Nucleus accumbens (tissue), 56 donors: ENCODE measurements at regions not wholly inside any gene's neighbourhood (a gene's known extent, or its start where the extent isn't known, plus 50 kb on each side); places are given as distances from the start of the nearest gene placed in this dataset.

ENCODE experiments used
- DNase-seq, 56 donors: peaks; one replicate each; lab custom pipeline; 2025; lab: John Stamatoyannopoulos, UW

DNA sequence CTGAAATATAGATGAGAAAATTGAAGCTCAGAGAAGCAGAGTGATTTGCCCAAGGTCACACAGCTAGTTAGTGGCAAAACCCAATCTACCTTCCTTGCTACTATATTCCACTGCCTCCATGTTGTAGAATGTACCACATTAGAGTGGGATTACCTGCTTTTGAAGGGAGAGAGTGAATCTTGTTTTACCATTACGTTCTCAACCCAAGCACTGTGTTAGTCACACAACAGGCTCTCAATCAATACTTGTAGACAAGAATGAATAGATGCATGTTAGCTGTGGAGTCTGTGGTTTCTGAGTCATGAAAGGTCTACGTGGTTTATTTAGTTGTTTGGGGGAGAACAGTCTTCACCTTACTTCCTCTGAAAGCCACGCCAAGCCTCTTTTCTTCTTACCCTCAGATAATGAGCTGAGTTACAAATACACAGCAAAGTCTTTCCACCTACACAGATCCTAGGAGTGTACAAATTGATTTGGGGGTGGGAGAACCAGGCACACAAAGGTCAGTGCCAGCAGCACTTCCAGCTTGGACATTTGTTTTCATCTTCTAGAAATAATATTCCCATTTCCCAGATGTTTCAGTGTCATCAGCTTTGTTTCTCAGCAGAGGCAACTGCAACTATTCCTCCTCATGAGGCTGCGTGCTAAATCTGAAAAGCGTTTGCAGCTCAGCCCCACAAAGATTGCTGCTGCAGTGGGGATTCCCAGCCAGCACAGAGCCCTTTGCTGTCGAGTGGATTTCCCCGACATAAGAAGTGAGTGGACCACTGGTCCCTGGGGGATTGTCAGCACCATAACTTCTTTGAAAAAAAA is 71.5 kb upstream of the ADO start:
- no peak for DNase-seq

DNA sequence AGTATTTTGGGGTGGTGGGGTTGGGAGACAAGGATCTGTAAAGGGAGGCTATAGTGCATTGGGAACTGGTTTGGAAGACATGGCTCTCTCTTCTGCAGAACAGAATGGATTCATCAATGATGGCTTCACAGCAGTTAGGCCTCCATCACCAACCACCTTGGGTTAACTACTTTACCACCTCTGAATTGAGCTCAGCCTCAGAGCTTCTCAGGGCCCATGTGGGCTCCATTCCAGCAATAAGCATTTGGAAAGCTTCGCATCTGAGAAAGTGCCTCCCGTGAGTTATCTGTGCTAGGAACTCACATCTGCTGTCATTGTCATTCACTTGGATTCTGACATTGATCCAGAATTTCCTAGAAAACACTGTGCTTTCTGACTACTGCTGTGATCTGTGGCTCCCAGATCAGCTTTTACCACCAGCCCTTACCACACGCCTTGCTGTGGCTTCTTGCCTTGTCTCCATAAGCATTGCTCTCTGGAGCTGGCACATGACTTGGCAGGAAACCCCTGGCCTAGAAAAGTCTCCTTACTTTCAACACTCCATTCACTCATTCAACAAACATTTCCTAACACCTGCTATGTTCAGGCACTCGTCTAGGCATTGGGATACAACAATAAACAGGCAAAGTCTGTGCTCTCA is 70.7 kb upstream of the ADO start:
- DNase-seq: no peak

DNA sequence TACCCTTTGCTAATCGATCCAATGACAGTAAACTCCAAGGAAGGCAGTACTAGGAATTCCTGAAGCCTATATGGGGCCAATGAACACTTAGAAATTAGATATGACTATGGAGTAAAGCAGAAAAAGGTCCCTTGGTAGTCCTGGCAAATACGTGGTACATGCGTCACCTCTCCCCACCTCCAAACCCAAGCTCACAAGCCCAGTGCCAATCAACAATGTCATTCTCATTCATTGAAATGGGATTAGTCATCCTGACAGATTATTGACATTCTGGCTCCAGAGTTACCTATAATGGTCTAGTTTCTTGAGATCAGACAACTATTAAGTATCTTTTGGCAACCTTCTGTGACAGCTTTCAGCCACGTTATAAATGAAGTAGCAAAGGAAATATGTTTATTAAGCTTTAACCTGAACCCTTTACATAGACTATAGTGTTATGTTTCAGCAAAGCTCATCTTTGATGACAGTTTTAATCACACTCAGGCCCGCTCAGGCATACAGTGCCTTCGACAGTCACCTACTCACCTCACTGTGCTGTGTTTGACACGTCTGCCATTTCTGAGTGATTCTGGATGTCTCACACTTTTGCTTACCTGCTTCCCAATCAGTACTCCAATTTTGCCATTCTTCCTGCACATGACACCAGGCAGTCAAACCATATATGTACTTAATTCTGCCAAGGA is 69.6 kb upstream of the ADO start:
- DNase-seq: no peak

GRCh38 chr10:62735464-62736167 is 68.9 kb upstream of the ADO start:
- DNase-seq: no peak

- DNase-seq: no peak
Measured at GRCh38 chr10:62736168-62736546, 68.4 kb upstream of the ADO start.

- DNase-seq: no peak
Measured at GRCh38 chr10:62738916-62739315, 65.6 kb upstream of the ADO start.

- DNase-seq: no peak
Measured at GRCh38 chr10:62740885-62741745, 63.4 kb upstream of the ADO start.

DNA sequence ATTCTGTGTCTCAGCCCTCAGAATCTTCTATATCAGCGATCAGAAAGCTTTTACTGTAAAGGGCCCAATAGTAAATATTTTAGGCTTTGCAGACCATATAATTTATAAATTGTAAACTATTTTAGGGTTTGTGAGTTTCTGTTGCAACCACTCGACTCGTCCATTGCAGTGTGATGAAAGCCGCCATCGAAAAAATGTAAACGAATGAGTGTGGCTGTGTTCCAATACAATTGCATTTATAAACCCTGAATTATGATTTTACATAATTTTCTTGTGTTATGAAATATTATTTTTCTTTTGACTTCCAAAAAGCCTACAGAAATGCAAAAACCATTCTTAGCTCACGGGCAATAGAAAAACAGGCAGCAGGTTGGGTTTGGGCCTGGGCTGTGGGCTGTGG is 62.5 kb upstream of the ADO start:
- no peak for DNase-seq

GRCh38 chr10:62742536-62743061 is 61.9 kb upstream of the ADO start:
- DNase-seq: no peak

GRCh38 chr10:62744136-62744535 is 60.4 kb upstream of the ADO start:
- DNase-seq: no peak

- no peak for DNase-seq
Measured at GRCh38 chr10:62745581-62745980, 58.9 kb upstream of the ADO start.

DNA sequence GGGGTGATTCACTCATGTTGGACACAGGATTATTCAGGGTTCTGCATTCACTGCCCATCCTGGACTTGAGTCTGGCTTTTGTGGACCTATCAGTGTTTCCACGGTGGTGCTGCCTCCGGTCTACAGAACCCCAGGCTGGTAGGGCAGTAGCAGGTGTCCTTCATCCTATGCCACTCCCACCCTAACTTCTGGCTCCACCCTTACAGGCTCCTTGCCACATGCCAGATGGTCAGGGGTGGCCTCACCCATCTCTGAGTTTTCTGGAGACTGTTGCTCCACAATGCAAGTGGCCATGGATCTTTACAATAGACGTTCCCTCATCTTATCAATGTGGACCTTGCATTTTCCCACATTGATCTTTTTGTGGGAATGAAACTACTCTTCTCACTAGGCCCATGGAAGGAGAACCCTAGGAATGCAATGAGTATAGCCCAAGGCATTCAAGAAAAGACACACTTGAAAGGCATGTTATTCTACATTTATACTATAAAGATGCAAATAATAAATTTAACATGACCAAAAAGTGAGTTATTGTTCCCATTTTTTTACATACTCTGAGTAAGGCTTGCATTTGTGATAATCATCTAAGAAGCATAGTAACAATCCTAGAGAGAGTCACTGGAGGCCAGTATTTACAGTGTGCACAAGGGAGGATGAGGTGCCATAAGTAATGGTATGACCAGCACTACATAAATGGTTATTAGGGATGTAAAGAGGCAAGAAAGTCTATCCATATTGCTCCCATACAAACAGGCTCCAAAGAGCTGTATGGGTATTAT is 57.4 kb upstream of the ADO start:
- DNase-seq: no peak

GRCh38 chr10:62748386-62748785 is 56.1 kb upstream of the ADO start:
- no peak for DNase-seq

DNA sequence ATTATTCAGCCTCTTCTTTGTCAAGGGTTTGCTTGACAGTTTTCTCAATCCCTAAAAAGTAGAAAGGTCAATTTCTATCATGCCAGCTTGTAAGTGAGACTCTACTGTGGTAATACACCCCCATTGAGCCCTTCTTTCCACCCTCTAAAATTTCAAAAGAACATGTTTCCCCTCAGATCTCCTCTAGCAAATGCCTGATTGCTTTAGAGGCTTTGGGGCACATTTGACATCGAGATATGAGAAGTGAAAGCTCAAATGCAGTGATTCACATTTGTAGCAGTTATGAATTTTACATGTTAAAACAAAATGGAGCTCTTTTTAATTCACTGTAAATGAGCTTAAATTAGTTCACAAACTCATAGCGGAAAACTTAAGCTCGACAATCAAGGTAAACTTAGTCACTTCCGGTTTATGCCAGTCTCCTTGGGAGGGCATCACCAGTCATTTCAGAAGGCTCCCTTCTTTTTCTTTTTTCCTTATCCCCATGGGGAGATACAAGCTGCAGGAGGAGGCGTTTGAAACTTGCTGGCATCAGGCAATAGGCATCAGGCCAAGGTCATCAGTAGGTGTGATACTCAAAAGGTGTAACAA is 55.3 kb upstream of the ADO start:
- no peak for DNase-seq
